DND-41 (cell line): ENCODE measurements at regions not wholly inside any gene's neighbourhood (a gene's known extent, or its start where the extent isn't known, plus 50 kb on each side); places are given as distances from the start of the nearest gene placed in this dataset.

Experiments
- EZH2 ChIP-seq: IDR thresholded peaks from 3 replicates; pipeline ENCODE4 v1.6.1; 2012; ENCODE audit warnings: borderline replicate concordance, low read depth, mild to moderate bottlenecking, moderate library complexity, low read length, inconsistent platforms; ENCODE audit not compliant: severe bottlenecking
- TF ChIP-seq, protein P1 (sequence below): IDR thresholded peaks from 2 replicates; pipeline ENCODE4 v1.5.1; 2012; ENCODE audit warnings: borderline replicate concordance, low read length, moderate library complexity, mild to moderate bottlenecking; ENCODE audit not compliant: poor library complexity, severe bottlenecking; ENCODE audit errors: extremely low read depth

DNA sequence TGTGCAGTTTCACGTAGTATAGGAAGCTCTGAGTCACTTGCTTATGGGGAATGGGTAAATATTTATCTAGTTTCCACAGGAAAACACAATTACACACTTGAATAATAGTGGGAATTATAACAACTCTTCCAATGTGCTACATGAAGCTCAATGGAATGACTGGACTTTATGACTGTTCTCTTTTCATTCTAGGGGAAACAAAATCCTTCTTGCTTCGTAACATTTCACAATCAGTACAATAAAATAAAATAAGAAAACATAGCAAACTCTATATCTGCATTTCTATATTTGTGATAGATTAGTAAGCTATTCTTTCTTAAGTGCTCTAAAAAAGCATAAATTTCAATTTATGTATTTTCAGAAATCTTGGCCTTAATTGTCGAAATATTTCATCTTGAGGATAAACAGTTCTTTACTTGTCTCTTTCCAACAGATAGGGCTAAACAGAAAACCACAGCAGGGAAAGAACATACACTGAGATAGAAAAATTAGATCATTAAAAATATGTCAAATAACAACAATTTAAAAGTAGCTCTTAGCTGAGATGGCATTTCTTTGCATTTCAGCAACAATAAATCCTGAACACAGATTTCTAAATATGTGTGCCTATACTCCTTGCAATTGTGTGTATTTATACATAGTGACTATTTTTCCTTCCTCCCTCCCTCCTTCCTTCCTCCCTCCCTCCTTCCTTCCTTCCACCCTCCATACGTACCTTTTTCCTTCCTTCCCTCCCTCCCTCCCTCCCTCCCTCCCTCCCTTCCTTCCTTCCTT, 395.5 kb upstream of the KCNMB2 start:
- TF ChIP-seq, protein P1, sequence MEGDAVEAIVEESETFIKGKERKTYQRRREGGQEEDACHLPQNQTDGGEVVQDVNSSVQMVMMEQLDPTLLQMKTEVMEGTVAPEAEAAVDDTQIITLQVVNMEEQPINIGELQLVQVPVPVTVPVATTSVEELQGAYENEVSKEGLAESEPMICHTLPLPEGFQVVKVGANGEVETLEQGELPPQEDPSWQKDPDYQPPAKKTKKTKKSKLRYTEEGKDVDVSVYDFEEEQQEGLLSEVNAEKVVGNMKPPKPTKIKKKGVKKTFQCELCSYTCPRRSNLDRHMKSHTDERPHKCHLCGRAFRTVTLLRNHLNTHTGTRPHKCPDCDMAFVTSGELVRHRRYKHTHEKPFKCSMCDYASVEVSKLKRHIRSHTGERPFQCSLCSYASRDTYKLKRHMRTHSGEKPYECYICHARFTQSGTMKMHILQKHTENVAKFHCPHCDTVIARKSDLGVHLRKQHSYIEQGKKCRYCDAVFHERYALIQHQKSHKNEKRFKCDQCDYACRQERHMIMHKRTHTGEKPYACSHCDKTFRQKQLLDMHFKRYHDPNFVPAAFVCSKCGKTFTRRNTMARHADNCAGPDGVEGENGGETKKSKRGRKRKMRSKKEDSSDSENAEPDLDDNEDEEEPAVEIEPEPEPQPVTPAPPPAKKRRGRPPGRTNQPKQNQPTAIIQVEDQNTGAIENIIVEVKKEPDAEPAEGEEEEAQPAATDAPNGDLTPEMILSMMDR: no peak
- TF ChIP-seq EZH2: no peak
